ENCODE measurements at regions not wholly inside any gene's neighbourhood (a gene's known extent, or its start where the extent isn't known, plus 50 kb on each side); places are given as distances from the start of the nearest gene placed in this dataset.

- DNase-seq (ENCODE audit: low read depth in 4 of 4, low spot score in 3 of 4), result no peak
These were observed 255.1 kb downstream of the MAT2B start for GRCh38 chr5:163760498-163760897.

- DNase-seq (ENCODE audit: low read depth in 4 of 4, low spot score in 3 of 4), result no peak
These were observed 261.7 kb downstream of the MAT2B start for GRCh38 chr5:163766936-163767670.

GRCh38 chr5:163770625-163771024, 265.2 kb downstream of the MAT2B start:
- DNase-seq (ENCODE audit: low read depth in 4 of 4, low spot score in 3 of 4), result no peak

- no peak for DNase-seq (ENCODE audit: low read depth in 4 of 4, low spot score in 3 of 4)
These were observed 266.8 kb downstream of the MAT2B start for GRCh38 chr5:163772241-163772640.

- DNase-seq (ENCODE audit: low read depth in 4 of 4, low spot score in 3 of 4), result no peak
These were observed 267.2 kb downstream of the MAT2B start for GRCh38 chr5:163772644-163773043.

GRCh38 chr5:163773226-163773625, 267.8 kb downstream of the MAT2B start:
- peak in 3 of 4 donors; percentile 16 to 49 (median 20) for DNase-seq (ENCODE audit: low read depth in 4 of 4, low spot score in 3 of 4)

GRCh38 chr5:163789870-163790269, 284.5 kb downstream of the MAT2B start:
- DNase-seq (ENCODE audit: low read depth in 4 of 4, low spot score in 3 of 4), result no peak

GRCh38 chr5:163790497-163790896, 285.1 kb downstream of the MAT2B start:
- DNase-seq (ENCODE audit: low read depth in 4 of 4, low spot score in 3 of 4), result no peak

GRCh38 chr5:163794993-163795392, 289.6 kb downstream of the MAT2B start:
- no peak for DNase-seq (ENCODE audit: low read depth in 4 of 4, low spot score in 3 of 4)

- no peak for DNase-seq (ENCODE audit: low read depth in 4 of 4, low spot score in 3 of 4)
These were observed 302.4 kb downstream of the MAT2B start for GRCh38 chr5:163807781-163808180.

GRCh38 chr5:163809473-163809872, 304.1 kb downstream of the MAT2B start:
- no peak for DNase-seq (ENCODE audit: low read depth in 4 of 4, low spot score in 3 of 4)

GRCh38 chr5:163813900-163814299, 308.5 kb downstream of the MAT2B start:
- no peak for DNase-seq (ENCODE audit: low read depth in 4 of 4, low spot score in 3 of 4)

- no peak for DNase-seq (ENCODE audit: low read depth in 4 of 4, low spot score in 3 of 4)
These were observed 309.9 kb downstream of the MAT2B start for GRCh38 chr5:163815240-163815791.

- no peak for DNase-seq (ENCODE audit: low read depth in 4 of 4, low spot score in 3 of 4)
These were observed 315.7 kb downstream of the MAT2B start for GRCh38 chr5:163821142-163821541.

GRCh38 chr5:163822548-163822947, 317.1 kb downstream of the MAT2B start:
- no peak for DNase-seq (ENCODE audit: low read depth in 4 of 4, low spot score in 3 of 4)

- no peak for DNase-seq (ENCODE audit: low read depth in 4 of 4, low spot score in 3 of 4)
These were observed 320.2 kb downstream of the MAT2B start for GRCh38 chr5:163825661-163826060.

- DNase-seq (ENCODE audit: low read depth in 4 of 4, low spot score in 3 of 4), result no peak
These were observed 320.8 kb downstream of the MAT2B start for GRCh38 chr5:163826201-163826600.

GRCh38 chr5:163832155-163832554, 326.7 kb downstream of the MAT2B start:
- DNase-seq (ENCODE audit: low read depth in 4 of 4, low spot score in 3 of 4), result no peak

- DNase-seq (ENCODE audit: low read depth in 4 of 4, low spot score in 3 of 4), result no peak
These were observed 333.3 kb downstream of the MAT2B start for GRCh38 chr5:163838738-163839137.

GRCh38 chr5:163846512-163846911, 341.1 kb downstream of the MAT2B start:
- no peak for DNase-seq (ENCODE audit: low read depth in 4 of 4, low spot score in 3 of 4)

GRCh38 chr5:163855754-163856153, 350.3 kb downstream of the MAT2B start:
- DNase-seq (ENCODE audit: low read depth in 4 of 4, low spot score in 3 of 4), result no peak

GRCh38 chr5:163861670-163862069, 356.3 kb downstream of the MAT2B start:
- no peak for DNase-seq (ENCODE audit: low read depth in 4 of 4, low spot score in 3 of 4)

GRCh38 chr5:163867324-163867723, 361.9 kb downstream of the MAT2B start:
- no peak for DNase-seq (ENCODE audit: low read depth in 4 of 4, low spot score in 3 of 4)
